Activated CD4-positive, alpha-beta T cell treated with anti-CD3 and anti-CD28 coated beads, Interleukin-2, amount 50 U/mL, for 24 hours (primary cell): ENCODE measurements at regions not wholly inside any gene's neighbourhood (a gene's known extent, or its start where the extent isn't known, plus 50 kb on each side); places are given as distances from the start of the nearest gene placed in this dataset.

Source experiments
- DNase-seq, 2 donors: peaks; one replicate each; pipeline ENCODE4 v3.0.0-alpha.2; 2020; ENCODE audit warnings: low read depth in 1 of 2, low spot score in 1 of 2

DNA sequence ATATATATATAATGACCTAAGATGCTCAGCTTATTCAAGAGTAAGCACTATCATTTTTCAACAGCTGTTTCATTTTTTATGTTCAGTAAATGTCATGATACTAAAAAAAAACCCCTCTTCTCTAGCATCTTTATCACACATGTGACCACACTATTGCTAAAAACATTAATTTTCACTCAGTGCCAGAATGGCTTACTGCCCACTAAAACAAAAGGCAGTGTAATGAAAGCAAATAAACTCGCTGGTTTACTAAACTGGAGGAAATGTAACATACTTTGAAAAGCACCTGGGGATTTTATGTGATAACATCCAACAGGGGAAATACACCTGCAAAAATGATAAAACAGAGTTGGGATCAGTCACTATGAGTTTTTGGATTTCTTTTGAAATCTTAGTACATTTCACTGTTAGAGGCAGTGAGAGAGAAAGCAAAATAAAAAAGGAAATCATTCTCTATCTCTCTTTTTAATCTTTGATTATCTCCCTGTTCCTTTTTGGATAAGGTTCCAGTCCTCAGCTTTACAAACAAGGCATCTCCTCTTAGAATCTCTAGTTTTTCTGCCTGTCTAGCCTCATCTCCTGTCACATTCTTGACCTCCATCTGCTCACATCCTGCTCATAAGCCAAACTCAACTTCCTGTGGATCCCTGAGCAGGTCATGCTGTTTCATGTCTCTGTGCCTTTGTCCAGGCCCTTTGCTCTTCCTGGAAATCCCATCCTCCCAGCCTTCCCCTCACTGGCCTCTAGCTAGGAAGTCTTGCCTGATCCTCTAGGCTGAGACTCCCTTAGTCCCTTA, 338.0 kb downstream of the MAN2A1 start:
- DNase-seq: no peak

DNA sequence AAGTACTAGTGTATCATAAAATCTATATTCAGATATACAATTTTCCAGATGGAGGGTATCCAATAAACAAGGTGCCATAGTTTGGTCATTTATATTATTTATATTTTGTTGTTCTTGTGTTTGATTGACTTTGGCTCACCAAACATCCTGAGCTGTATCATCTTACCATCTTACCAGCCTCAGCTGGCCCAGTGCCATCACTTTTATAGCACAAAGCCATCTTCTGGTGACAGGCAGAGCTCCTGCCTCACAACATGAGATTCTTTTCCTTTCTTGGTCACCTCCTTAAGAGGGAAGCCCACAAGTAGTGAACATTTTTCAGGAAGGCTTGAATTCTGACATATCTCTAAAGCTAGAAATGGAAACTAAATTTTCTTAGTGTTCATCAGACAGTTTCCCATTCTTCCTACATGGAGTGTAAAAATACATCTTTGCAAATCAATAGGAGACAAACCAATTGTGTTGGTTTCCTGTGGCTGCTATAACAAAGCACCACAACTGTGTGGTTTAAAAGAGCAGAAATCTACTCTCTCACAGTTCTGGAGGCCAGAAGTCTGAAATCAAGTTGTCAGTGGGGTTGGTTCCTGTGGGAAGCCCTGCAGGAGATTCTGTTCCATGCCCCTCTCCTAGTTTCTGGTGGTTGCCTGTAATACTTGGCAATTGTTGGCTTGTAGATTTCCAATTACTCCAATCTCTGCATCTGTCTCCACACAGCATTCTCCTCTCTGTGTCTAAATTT, 341.8 kb downstream of the MAN2A1 start:
- no peak for DNase-seq

DNA sequence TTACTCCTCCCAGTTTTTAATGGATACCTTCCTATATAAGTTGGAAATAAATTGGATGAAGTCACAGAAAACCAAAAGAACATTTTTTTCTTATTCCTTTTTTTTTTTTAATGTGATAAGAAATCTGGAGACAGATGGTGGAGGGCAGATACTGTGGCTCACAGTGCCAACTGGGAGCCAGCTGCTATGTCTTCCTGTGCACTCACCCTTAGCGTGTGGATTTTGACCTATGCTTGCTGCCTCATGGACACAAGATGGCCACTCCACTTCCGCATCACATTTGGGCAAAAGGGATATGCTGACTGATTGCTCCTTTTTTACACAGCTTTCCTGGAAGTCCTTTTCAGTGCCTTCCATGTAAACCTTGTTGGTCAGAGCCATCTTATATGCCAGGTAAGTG, 342.6 kb downstream of the MAN2A1 start:
- DNase-seq: no peak

DNA sequence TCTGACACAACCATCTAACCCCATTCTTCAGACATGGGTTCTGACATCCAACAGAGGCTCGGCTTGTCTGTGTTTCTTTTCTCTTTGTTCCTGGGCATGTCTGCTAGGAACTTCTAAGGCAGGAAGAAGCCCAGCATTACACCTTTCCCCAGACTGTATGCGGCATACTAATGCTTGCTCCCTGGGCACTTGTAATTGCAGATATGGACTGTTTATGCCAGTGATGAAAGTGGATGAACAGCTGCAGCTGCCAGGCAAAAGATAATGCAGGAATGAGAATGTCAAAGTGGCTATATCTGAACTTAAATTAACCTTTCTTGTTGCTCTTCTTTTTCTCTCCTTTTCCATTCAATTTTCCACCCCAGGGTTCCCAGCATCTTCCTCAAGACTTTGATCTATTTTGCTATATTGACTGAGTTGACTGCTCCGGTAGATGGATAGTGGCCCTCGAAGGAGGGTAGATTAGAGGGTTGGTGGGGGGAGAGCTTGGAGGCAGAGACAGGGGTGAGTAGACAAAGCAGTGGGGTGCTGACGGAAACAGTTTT, 344.4 kb downstream of the MAN2A1 start:
- DNase-seq: no peak

DNA sequence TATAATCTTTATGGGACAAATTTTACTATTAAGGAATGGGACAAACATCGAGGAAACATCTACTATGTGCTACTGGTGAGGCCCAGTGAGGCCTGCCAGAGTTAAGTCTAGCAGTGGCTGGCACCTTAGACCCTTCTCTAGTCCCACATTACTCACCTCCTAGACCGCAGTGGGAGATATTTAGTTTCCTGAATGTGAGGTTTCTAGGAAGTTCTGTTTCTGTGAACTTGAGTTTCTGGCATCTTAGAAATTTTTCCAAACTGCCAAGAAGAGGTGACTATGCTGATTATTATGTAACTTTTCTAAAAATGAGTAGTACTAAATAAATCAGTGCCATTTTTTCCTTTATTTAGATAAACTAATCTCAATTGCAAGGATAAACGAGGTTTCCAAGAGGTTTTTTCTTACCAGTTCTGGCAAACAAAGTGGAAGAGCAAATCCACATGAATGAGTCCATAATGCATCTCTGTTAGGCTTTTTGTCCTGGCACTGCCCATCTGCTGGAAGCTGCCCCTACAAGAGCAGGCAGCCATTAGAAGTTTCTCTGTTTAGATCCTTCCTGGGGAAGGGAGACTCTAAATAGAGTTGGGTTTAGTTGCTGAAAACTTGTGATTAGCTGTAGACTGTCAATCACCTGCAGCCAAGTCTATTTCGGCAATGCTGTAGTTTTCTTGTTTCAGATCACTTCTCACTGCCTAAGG, 348.7 kb downstream of the MAN2A1 start:
- DNase-seq: no peak

DNA sequence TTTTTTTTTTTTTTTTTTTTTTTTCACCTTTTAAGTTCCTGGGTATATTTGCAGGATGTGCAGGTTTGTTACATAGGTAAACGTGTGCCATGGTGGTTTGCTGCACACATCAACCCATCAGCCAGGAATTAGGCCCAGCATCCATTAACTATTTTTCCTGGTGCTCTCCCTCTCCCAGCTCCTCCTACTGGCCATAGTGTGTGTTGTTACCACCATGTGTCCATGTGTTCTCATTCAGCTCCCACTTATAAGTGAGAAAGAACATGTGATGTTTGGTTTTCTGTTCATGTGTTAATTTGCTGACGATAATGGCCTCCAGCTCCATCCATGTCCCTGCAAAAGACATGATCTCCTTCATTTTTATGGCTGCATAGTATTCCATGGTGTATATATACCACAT, 350.5 kb downstream of the MAN2A1 start:
- no peak for DNase-seq

DNA sequence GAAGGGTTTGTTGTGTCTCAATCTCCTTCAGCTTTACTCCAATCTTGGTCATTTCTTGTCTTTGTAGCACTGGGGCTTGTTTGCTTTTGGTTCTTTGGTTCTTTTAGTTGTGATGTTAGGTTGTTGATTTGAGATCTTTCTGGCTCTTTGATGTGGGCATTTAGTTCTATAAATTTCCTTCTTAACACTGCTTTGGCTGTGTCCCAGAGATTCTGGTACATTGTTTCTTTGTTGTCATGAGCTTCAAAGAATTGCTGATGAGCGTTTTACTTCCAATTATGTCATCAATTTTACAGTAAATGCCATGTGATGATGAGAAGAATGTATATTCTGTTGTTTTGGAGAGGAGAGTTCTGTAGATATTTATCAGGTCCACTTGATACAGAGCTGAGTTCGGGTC, 353.3 kb downstream of the MAN2A1 start:
- no peak for DNase-seq

DNA sequence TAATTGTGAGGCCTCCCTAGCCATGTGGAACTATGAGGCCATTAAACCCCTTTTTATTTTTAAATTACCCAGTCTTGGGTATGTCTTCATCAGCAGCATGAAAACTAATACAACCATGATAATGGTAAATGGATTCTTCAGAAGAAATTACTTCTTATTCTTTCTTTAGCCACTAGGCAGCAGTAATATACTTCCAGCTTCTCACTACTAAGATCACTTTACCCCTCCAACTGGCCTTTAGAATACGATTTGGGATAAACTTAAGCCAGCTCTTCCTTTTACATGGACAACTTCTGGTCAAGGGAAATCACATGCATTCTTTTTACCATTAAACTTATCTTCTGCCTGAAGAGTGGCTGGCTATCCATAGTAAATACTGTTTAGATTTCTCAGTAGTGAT, 355.4 kb downstream of the MAN2A1 start:
- DNase-seq: no peak

DNA sequence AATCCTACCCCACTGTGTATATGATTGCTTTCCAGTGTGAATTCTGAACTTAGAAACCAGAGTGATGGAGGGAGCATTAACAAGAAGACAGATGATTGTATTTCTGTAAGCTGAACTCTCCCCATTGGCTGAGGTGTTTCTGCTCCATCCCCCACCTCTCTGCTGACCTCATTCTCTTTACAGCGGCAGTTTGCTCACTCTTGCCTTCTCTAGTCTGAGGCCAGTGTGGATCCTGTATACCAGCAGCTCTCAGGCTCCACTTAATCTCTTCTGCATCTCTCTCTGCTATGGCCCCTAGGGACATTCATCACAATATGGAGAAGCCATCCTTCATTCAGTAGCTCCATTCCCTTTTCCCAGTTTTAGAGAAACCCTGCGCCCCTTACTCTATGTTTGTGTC, 358.8 kb downstream of the MAN2A1 start:
- DNase-seq: no peak

DNA sequence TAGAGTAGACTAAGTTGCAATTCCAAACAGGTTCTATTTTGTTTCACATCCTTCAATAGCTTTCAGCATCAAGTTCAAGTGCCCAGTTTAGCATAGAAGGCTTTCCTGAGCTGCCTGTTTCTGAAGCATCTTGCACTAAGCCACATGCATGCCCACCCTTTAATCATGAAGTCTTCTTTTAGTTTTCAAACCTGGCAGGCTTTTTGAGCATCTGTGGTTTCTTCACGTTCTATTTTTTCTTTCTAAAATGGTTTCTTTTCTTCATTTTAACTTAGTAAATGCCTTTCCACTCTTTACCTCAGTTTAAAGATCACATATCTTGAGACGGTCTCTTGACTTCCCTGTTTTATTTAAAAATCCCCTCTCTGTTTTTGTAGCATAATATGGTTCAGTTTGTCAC, 360.1 kb downstream of the MAN2A1 start:
- DNase-seq: no peak

DNA sequence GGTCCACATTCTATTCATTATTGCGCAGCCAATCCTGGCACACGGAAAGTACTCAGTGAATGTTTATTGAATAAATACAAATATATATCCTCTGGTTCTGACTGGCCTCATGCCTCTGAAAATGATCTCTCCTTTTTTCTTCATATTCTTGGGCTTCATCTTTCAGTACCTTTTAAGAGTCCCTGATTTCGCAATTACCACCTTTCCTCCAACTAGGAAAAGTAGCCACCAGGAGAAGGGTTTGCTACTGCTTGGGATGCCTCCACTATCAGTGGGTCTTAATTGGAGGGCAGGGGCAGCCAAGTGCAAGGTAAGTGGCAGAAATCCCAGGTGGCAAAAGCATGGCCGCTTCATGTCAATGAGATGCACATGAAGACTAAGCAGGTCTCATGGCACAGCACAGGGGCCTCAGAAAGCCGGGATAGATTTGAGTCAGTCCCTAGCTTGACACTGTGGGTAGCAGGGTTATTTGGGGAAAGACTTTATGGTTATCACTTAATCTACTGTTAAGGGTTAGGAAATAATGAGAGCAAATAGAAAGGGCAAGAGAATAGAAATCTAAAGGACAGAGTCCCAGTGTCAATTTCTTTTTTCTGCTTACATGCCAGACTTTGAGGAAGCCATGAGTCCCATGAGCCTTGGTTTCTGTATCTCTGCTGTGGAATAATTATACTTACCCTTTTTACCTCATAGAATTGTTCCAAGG, 361.1 kb downstream of the MAN2A1 start:
- DNase-seq: no peak

DNA sequence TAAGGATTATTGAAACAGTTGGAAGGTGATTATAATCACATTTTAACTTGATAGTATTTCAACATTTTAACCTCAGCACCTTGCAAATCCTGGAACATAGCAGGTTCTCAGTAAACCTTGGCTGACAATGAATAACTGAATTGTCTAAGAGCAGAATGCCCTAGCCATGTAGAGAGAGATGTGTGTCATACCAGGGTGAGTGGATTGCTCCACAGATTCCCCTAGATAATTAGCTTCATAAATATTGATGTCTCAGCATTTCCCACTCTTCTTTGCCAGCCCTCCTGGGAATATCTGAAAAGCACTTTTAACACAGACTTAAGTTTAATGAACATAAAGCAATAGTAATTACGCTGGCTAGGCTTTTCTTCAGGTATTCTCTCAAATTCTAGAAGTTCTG, 363.5 kb downstream of the MAN2A1 start:
- no peak for DNase-seq

DNA sequence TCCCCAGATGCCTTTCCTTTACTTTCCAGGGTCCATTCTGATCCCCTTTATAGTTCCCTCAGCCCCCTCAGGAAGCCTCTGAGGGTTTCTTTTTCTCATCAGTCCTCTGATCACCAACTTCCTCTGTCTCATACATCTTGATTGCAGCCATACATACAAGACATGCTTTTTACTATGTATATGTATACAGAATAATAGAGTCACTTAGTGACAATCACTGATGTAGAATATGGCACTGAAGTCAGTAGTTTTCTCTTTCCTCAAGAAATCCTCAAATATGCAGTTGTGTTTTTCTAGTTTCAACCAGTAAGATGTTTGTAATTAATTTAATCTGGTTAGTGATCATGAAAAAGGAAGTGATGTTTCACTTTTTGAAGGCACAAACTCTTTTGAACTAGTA, 364.1 kb downstream of the MAN2A1 start:
- DNase-seq: no peak

DNA sequence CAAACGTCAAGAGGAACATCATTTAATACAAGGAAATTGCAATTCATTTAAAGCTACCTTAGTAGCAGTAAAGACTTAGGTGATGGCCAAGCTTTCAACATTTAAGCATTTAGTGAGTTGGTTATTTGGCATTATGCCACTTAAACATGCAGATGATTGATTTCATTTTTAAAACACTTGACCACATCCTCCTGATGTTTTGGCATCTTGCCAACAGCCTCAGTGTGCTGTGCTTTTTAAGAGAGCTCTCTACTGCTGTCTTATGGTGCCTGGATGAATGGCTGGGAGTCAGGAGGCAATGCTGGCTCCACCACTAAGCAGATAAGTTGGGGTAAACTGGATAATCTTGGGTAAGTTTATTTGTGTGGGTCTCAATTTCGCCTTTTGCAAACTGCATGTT, 364.5 kb downstream of the MAN2A1 start:
- peak; percentile 4 to 68 for DNase-seq

DNA sequence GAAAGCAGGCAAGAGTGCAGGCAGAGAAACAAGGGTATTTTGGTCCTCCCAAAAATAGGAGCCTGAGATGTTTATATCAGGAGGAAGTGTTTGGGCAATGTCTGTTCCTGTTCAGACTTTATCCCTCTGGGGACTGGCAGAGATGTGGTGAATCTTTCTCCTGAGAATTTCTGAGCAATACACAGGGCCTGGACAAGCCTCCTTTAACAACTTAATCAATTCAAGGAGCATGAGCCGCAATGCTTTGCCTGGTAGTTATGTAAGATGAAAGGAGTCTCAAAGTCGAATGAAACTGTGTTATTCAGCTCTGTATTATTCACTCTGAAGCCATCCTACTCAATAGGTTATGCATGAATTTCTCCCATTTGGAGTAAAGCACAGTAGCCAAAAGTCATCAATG, 365.6 kb downstream of the MAN2A1 start:
- no peak for DNase-seq

DNA sequence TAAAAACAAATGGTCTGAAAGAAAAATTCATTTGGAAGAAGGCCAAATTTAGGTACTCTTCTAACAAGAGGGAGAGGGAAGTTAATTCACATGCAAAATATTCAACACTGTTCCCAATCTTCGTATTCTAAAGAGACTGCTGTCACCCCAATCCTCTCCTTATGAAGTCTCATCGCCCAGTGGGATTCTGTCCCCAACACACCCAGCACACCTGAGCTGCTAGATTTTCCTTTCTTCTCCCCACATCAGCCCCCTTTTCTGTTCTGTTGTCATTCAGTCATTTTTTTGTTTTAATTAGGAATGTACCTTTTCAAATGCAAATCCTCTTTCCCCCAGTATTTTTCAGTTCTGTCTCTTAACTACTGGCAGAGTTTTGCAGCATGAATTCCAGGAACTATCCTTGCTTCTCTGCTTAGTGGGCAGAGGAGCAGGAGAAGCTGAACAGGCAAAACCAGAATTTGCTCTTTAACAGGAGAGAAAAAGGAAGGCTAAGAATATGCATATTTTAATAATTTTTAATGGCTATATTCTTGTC, 366.9 kb downstream of the MAN2A1 start:
- DNase-seq: no peak

DNA sequence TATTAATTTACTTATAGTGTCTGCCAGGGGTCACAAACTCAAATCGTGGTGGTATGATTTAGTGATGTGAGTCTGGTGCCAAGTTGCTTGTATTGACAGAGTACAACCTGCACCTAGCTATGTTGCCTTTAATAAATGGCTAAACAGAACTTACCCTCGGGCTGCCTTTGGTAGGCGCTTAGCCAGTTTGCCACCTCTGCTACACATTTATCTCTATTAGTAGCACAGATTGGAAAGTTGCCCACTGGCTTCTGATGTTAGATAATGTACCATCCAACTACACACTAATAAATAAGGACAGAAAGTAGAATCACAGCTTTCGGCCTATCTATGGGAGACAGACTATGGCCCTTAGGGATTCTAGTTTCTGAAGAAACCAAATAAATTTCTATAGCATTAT, 368.4 kb downstream of the MAN2A1 start:
- no peak for DNase-seq

DNA sequence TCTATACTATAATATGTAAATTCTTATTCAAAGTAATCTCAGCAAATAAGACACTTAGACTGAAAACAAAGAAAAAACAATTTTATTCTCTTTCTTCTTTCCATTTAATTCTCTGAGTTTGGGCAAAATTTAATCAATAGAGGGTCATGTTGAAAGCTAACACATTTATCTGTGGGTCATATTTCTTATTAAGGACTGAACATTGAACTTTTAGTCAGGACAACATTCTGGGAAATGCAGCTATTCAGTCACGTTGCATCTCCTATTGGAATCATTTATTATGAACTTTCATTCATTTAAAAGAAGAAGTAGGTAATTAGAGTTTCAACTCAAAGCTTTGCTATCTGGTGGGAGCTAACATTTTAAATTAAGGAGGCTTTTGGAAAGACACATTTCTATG, 372.5 kb downstream of the MAN2A1 start:
- no peak for DNase-seq

DNA sequence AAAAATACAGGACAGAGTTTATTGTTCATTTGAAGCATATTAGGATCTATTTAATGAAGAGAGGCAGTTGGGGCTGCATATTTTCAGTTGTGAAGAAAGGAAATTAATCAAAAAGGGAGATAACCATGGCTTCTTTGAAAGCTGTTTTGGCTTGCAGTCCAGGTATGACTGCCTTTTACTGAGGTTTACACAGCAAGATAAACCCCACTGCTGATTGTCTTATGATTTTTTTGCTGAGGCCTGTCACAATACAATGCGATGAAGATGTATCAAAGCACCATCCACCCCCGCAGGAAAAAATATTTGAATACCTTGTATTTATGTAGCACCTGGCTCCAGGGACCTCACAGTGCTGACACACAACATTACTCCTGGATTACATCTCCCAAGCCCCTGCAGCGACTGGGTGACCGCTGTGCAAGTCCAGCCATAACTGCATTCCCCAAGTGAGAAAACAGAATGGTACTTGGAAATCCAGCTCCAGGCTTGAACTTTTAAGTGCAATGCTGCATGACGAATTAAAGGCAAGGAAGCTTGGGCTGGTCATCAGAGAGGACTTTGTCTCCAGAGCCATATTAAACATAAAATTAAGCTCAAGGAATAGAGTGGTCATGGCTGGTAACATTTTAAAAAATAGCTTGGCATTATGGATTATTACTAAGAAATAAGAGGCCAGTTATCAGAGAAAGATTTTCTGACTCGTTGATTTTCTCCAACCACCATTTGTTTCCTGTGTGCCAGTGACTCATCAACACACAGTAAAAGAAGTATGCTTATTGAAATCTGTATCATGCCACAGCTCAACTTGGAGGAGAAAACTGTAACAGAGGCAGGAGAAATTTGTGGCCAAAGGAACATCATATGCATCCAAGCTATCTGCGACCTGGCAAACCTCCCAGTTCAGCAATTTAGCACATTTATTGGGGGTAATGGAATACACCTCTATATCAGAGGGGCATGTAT, 374.2 kb downstream of the MAN2A1 start:
- DNase-seq: no peak
